Upper lobe of right lung (tissue), 1 donor: ENCODE measurements at regions not wholly inside any gene's neighbourhood (a gene's known extent, or its start where the extent isn't known, plus 50 kb on each side); places are given as distances from the start of the nearest gene placed in this dataset.

Source experiments
- ATAC-seq: fragments of 200-7000 bp; cut with Tn5 transposase; one replicate; pipeline ENCODE4 v1.9.1; 2020; ENCODE audit warnings: mild to moderate bottlenecking, moderate library complexity
- DNase-seq: peaks from one replicate; pipeline ENCODE4 v3.0.0-alpha.2; 2020
- H3K27ac ChIP-seq: fragments of 200-600 bp; one replicate; pipeline ENCODE4 v1.8.0; 2022
- H3K27me3 ChIP-seq: fragments of 200-600 bp; one replicate; pipeline ENCODE4 v1.8.0; 2022; ENCODE audit warnings: mild to moderate bottlenecking
- H3K36me3 ChIP-seq: fragments of 200-600 bp; one replicate; pipeline ENCODE4 v1.8.0; 2022
- H3K4me1 ChIP-seq: fragments of 200-600 bp; one replicate; pipeline ENCODE4 v1.8.0; 2022
- H3K4me3 ChIP-seq: fragments of 200-600 bp; one replicate; pipeline ENCODE4 v1.8.0; 2022; ENCODE audit warnings: mild to moderate bottlenecking
- H3K9me3 ChIP-seq: fragments of 200-600 bp; one replicate; pipeline ENCODE4 v1.8.0; 2022
- CTCF ChIP-seq: fragments of 200-600 bp; IDR thresholded peaks from one replicate; pipeline ENCODE4 v1.8.0; 2022; ENCODE audit warnings: antibody characterized with exemption
- intact Hi-C: fragments of 100-400 bp; cut with DNase I; formaldehyde crosslinking; loops from one replicate; pipeline ENCODE4 v1.11.0; 2022
- donor health status: DM: no; HTN: yes; CAD: no; lungs with severe emphysema.

GRCh38 chr5:169445191-169445590 lies 138.4 kb upstream of the SPDL1 start:
- no peak overlapping the region for H3K4me3 ChIP-seq
- no peaks in the 10 kb centered on the region for H3K36me3 ChIP-seq
- no peak for TF ChIP-seq CTCF
- no peak for DNase-seq
- H3K9me3 ChIP-seq, result no peaks in the 10 kb centered on the region
- intact Hi-C loops, result no loop called here
- ATAC-seq, result no peak
- no peak overlapping the region for H3K27ac ChIP-seq
- H3K4me1 ChIP-seq, result no peaks in the 10 kb centered on the region
- H3K27me3 ChIP-seq, result no peaks in the 10 kb centered on the region

- no peak for DNase-seq
Measured at GRCh38 chr5:169442913-169443784, 140.4 kb upstream of the SPDL1 start.

GRCh38 chr5:169442403-169442874 lies 141.1 kb upstream of the SPDL1 start:
- H3K27ac ChIP-seq, result no peak overlapping the region
- peaks cover 6% of the 10 kb centered on the region for H3K27me3 ChIP-seq
- intact Hi-C loops, result no loop called here
- ATAC-seq (no peak), DNase-seq (no peak)
- H3K36me3 ChIP-seq, result no peaks in the 10 kb centered on the region
- TF ChIP-seq CTCF, result no peak
- no peak overlapping the region for H3K4me3 ChIP-seq
- no peaks in the 10 kb centered on the region for H3K9me3 ChIP-seq
- no peaks in the 10 kb centered on the region for H3K4me1 ChIP-seq

More at GRCh38 chr5:169442913-169443784, 140.4 kb upstream of the SPDL1 start:
- Histone ChIP-seq H3K4me1 (no peaks in the 10 kb centered on the region), H3K4me3 (no peak overlapping the region), H3K36me3 (no peaks in the 10 kb centered on the region), H3K9me3 (no peaks in the 10 kb centered on the region), H3K27ac (no peak overlapping the region), H3K27me3 (peaks cover 6% of the 10 kb centered on the region)
- intact Hi-C loops, result no loop called here
- no peak for TF ChIP-seq CTCF
- ATAC-seq, result no peak

- Histone ChIP-seq H3K4me3 (no peak overlapping the region), H3K27ac (no peak overlapping the region), H3K36me3 (no peaks in the 10 kb centered on the region), H3K9me3 (no peaks in the 10 kb centered on the region), H3K4me1 (no peaks in the 10 kb centered on the region), H3K27me3 (peaks cover 6% of the 10 kb centered on the region)
- no peak for DNase-seq
- no peak for ATAC-seq
- TF ChIP-seq CTCF, result no peak
- intact Hi-C loops, result no loop called here
Measured at GRCh38 chr5:169440107-169440705, 139.3 kb upstream of the SLIT3 start.

- TF ChIP-seq CTCF, result no peak
- H3K27me3 ChIP-seq, result peaks cover 6% of the 10 kb centered on the region
- H3K36me3 ChIP-seq, result no peaks in the 10 kb centered on the region
- H3K4me1 ChIP-seq, result no peaks in the 10 kb centered on the region
- H3K4me3 ChIP-seq, result no peak overlapping the region
- no peaks in the 10 kb centered on the region for H3K9me3 ChIP-seq
- ATAC-seq (no peak), DNase-seq (no peak)
- H3K27ac ChIP-seq, result no peak overlapping the region
- intact Hi-C loops, result no loop called here
Measured at GRCh38 chr5:169439362-169439761, 138.4 kb upstream of the SLIT3 start.
